GM18505 (cell line): ENCODE measurements at regions not wholly inside any gene's neighbourhood (a gene's known extent, or its start where the extent isn't known, plus 50 kb on each side); places are given as distances from the start of the nearest gene placed in this dataset.

Experiments
- ATAC-seq: cut with Tn5 transposase; IDR thresholded peaks from one replicate; pipeline ENCODE4 v1.9.1; 2021; ENCODE audit not compliant: unreplicated experiment
- POLR2A ChIP-seq: IDR thresholded peaks from 4 replicates; pipeline ENCODE4 v1.6.1; 2011; ENCODE audit warnings: borderline replicate concordance; ENCODE audit not compliant: insufficient read depth, insufficient read length; ENCODE audit errors: extremely low read depth

DNA sequence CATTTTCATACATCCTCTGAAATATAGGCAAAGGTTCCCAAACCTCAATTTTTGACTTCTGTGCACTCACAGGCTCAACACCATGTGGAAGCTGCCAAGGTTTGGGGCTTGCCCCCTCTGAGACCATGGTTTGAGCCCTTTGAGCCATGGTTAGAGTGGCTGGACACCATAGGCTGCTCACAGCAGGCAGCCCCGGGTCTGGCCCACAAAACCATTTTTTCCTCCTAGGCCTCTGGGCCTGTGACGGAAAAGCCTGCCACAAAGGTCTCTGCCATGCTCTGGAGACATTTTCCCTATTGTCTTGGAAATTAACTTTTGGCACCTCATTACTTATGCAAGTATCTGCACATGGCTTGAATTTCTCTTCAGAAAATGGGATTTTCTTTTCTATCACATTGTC lies 1113.2 kb upstream of the ATXN7L3B start:
- ATAC-seq = no peak
- TF ChIP-seq POLR2A = no peak

DNA sequence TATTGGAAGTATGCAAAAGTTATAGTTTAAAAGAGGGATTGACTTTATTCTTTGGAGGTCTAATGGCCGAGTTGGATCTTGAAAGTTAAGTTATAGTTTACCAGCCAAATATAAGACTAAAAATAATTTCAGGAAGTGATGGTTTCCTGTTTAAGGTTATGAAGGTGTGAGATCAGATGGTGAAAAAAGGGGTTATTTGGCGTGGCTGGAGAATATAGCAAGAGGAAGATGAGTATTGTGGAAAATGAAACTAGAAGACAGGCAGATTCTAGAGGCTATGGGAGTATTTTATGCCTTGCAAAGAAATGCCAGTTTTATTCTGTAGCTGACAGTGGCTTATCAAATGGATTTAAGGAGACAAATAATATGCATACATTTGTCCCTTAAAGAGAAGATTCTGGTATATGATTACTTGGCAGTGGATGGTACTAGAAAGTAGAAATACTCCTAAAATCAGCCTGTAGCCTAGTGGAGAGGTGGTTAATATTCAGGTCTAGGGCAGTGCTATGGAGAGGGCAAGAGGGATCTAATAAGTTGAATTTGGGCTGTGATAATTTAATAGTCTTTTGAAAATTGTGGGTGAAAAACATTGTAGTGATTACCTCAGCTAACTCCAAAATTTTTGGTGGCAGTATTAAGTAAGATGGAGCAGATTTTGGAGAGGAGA lies 1091.8 kb upstream of the ATXN7L3B start:
- no peak for TF ChIP-seq POLR2A
- peak; percentile 86 for ATAC-seq

DNA sequence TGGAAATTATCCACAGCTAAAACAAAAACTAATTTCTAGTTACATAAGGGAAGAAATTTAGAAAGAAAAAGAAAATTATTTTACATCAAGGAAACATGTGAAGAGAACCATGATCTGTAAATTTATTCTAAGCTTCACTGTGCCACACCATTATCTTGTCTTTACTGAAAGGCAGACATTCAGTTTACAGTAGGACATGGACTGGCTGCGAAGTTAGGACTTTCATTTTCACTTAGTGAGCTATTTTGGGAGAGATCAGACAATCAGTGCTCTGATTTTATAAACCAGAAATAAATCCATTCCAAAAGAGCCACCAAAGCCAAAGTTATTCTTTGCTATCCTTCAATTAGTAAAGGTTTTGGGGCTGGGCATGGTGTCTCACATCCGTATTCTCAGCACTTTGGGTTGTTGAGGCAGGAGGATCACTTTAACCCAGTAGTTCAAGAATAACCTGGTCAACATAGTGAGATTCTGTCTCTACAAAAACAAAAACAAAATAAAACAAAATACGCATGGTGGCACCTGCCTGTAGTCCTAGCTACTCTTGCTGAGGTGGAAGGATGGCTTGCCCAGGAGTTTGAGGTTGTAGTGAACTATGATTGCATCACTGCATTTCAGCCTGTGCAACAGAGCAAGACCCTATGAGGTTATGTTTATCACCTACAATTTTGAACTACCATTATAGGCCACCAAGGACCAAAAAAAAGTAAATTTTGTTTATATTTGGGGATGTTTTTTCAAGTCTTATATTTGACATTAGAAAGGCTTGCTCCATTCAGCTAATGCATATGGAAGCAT lies 1084.8 kb upstream of the ATXN7L3B start:
- no peak for ATAC-seq
- TF ChIP-seq POLR2A = no peak

GRCh38 chr12:73460212-73460611 lies 1077.4 kb upstream of the ATXN7L3B start:
- TF ChIP-seq POLR2A = no peak
- ATAC-seq = no peak

DNA sequence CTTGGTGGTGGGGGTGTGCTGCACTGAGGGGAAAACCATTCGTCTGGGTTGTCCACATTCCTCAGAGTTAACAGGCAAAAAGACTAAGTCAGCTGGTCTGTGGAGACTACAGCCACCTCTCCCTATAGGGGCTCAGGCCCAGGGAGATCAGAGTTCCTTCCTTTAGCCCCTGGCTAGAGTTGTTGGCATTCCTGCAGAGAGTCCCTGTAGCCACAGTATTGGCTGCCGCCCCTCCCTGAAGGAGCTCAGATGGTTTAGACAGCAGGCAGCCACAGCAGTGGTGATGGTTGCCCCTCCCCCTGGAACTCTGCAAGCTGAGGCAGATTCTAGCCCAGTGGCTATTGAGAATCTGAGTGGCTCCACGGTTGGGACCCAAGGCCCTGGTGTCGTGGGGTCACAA lies 1072.5 kb upstream of the ATXN7L3B start:
- TF ChIP-seq POLR2A = no peak
- no peak for ATAC-seq

DNA sequence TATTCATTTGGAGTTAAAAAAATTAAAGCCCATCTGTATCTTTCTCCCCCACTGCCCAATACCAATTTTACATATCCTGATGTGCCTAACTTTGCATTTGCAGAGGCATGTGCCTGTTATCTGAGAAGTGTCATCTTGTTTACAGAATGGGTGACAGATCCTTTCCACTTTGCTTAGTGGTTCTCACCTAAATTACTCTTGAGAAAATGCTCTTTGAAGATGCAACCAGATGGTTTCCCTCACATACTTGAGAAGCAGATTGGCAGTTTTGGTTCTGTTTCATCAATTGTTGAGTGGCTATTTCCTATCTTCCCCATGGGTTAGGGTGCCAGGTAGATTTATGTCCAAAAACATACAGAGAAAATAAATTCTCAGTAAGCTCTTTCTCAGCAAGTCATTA lies 1051.4 kb upstream of the ATXN7L3B start:
- TF ChIP-seq POLR2A = no peak
- ATAC-seq = no peak

GRCh38 chr12:73506611-73507010 lies 1031.0 kb upstream of the ATXN7L3B start:
- ATAC-seq = no peak
- no peak for TF ChIP-seq POLR2A

DNA sequence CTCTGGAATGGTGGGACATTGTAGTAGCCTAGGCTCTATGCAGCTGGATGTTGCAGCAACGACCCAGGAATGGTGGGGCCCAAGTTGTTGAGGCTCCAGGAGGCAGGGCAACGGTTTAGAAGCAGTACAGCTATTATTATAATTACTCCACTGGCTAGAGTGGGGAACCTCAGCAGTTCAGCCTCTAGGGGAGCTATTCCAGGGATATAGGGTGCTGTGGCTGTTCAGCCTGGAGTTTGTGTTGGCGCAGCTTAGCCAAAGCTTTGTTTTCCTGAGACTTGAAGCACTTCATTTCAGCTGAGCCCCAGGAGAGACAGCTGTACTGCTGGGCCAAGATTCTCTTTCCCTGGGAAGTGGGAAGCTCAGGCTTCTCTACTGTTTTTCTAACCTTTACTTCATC lies 1023.0 kb upstream of the ATXN7L3B start:
- no peak for TF ChIP-seq POLR2A
- no peak for ATAC-seq

GRCh38 chr12:73517859-73518258 lies 1019.8 kb upstream of the ATXN7L3B start:
- ATAC-seq = no peak
- no peak for TF ChIP-seq POLR2A

- TF ChIP-seq POLR2A = no peak
- no peak for ATAC-seq
Measured at GRCh38 chr12:73529231-73529630, 1008.4 kb upstream of the ATXN7L3B start.

DNA sequence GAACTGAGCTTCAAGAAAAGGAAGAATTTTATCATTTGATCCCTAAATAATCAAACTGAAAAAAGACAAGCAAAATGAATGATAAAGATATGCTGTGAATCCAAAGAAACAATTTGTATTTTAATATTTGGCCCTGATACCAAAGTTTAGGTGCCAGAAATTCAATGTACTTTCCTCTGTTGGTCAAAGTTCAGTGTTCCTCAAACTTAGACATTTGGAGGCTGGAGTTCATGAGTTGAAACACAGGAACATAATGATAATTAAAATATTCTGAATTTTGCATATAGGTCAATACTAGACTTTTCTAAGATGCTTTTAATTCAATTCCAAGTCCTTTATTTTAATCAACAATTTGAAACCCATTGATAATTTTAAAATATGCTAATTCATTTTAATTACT lies 1007.7 kb upstream of the ATXN7L3B start:
- no peak for ATAC-seq
- TF ChIP-seq POLR2A = no peak

DNA sequence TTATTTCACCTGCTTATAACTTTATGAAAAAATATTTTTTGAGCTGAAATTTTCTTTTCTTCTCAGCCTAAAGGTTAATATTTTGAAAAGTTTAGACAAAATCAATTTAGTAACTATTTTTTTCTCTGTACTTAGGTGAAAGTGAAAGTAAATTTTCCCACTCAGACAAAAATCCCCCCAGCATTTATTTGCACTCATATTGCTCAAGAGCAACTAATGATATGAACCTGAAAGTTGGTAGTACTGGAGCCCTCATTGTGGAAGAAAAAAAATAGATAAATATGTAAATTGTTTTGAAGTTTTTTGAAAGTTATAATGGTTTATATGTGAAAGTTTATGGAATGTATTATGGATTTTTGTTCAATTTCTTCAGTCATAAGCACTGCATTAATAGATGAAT lies 1005.9 kb upstream of the ATXN7L3B start:
- no peak for TF ChIP-seq POLR2A
- no peak for ATAC-seq

GRCh38 chr12:73547421-73547820 lies 990.2 kb upstream of the ATXN7L3B start:
- TF ChIP-seq POLR2A = no peak
- no peak for ATAC-seq

GRCh38 chr12:73585136-73585535 lies 952.5 kb upstream of the ATXN7L3B start:
- ATAC-seq = no peak
- no peak for TF ChIP-seq POLR2A
